ENCODE measurements at regions not wholly inside any gene's neighbourhood (a gene's known extent, or its start where the extent isn't known, plus 50 kb on each side); places are given as distances from the start of the nearest gene placed in this dataset.

DNA sequence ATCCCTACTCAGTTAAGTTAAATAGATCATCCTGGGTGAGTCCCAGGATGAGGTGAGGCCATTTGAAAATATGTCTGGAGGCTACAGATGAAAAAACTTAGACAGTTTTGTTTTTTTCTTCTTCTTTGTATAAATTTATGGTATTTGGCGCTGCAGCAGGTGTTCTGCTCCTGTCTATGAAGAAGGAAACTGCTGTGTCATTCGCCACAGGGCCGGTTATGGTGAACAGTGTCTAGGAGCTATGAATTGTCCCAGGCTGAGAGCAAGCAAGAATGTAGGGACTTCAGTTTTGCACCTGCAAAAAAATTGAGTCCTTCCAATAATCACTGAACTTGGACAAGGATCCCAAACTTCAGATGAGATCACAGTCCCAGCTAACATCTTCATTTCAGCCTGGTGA is 674.3 kb upstream of the RGS18 start:
- TF ChIP-seq CTCF (IDR thresholded peaks at IDR 0.05; ENCODE audit: low read depth, low read length) = no peak
- no peak for TF ChIP-seq EZH2phosphoT487 (IDR thresholded peaks at IDR 0.05; ENCODE audit: low read depth)
